ENCODE measurements at regions not wholly inside any gene's neighbourhood (a gene's known extent, or its start where the extent isn't known, plus 50 kb on each side); places are given as distances from the start of the nearest gene placed in this dataset.

GRCh38 chr4:157575339-157575738, 354.8 kb downstream of the GRIA2 start:
- H3K27ac ChIP-seq (ENCODE audit: low read length) = no peak overlapping the region
- WGBS (ENCODE audit: insufficient coverage, low lambda C conversion rate) = no CpG with 5 or more reads among the region's 8 CpGs
- H3K4me1 ChIP-seq (ENCODE audit: control insufficient read depth, insufficient read depth, low read length) = no peaks in the 10 kb centered on the region
- H3K27me3 ChIP-seq (ENCODE audit: control insufficient read depth, insufficient read depth, low read length) = no peaks in the 10 kb centered on the region
- no peak overlapping the region for H3K4me3 ChIP-seq (ENCODE audit: low read length)
- no peaks in the 10 kb centered on the region for H3K36me3 ChIP-seq (ENCODE audit: control insufficient read depth, insufficient read depth, low read length)
- peaks cover 2% of the 10 kb centered on the region for H3K9me3 ChIP-seq (ENCODE audit: control insufficient read depth, low read depth, low read length)
- no peak for DNase-seq

- no peak for DNase-seq
- Histone ChIP-seq H3K27me3 (ENCODE audit: control insufficient read depth, insufficient read depth, low read length) (no peaks in the 10 kb centered on the region), H3K9me3 (ENCODE audit: control insufficient read depth, low read depth, low read length) (peaks cover 2% of the 10 kb centered on the region), H3K4me1 (ENCODE audit: control insufficient read depth, insufficient read depth, low read length) (no peaks in the 10 kb centered on the region), H3K4me3 (ENCODE audit: low read length) (no peak overlapping the region), H3K27ac (ENCODE audit: low read length) (no peak overlapping the region), H3K36me3 (ENCODE audit: control insufficient read depth, insufficient read depth, low read length) (no peaks in the 10 kb centered on the region)
- no CpG with 5 or more reads among the region's 7 CpGs for WGBS (ENCODE audit: insufficient coverage, low lambda C conversion rate)
Observed at GRCh38 chr4:157574606-157575005, 354.1 kb downstream of the GRIA2 start.

- no peak overlapping the region for H3K4me3 ChIP-seq (ENCODE audit: low read length)
- 88% methylated on average over 1 of the region's 3 CpGs for WGBS (ENCODE audit: insufficient coverage, low lambda C conversion rate)
Observed at GRCh38 chr4:157572951-157573350, 352.4 kb downstream of the GRIA2 start.

GRCh38 chr4:157572284-157572683, 351.8 kb downstream of the GRIA2 start:
- H3K27me3 ChIP-seq (ENCODE audit: control insufficient read depth, insufficient read depth, low read length) = no peaks in the 10 kb centered on the region
- no peaks in the 10 kb centered on the region for H3K4me1 ChIP-seq (ENCODE audit: control insufficient read depth, insufficient read depth, low read length)
- 90% methylated on average over 2 of the region's 2 CpGs for WGBS (ENCODE audit: insufficient coverage, low lambda C conversion rate)
- no peak for DNase-seq
- H3K9me3 ChIP-seq (ENCODE audit: control insufficient read depth, low read depth, low read length) = peaks cover 2% of the 10 kb centered on the region
- H3K27ac ChIP-seq (ENCODE audit: low read length) = no peak overlapping the region
- H3K4me3 ChIP-seq (ENCODE audit: low read length) = no peak overlapping the region
- H3K36me3 ChIP-seq (ENCODE audit: control insufficient read depth, insufficient read depth, low read length) = no peaks in the 10 kb centered on the region

More at GRCh38 chr4:157572951-157573350, 352.4 kb downstream of the GRIA2 start:
- Histone ChIP-seq H3K27ac (ENCODE audit: low read length) (no peak overlapping the region), H3K36me3 (ENCODE audit: control insufficient read depth, insufficient read depth, low read length) (no peaks in the 10 kb centered on the region), H3K27me3 (ENCODE audit: control insufficient read depth, insufficient read depth, low read length) (no peaks in the 10 kb centered on the region), H3K9me3 (ENCODE audit: control insufficient read depth, low read depth, low read length) (peaks cover 2% of the 10 kb centered on the region), H3K4me1 (ENCODE audit: control insufficient read depth, insufficient read depth, low read length) (no peaks in the 10 kb centered on the region)
- DNase-seq = no peak

- Histone ChIP-seq H3K36me3 (ENCODE audit: control insufficient read depth, insufficient read depth, low read length) (no peaks in the 10 kb centered on the region), H3K27me3 (ENCODE audit: control insufficient read depth, insufficient read depth, low read length) (no peaks in the 10 kb centered on the region), H3K9me3 (ENCODE audit: control insufficient read depth, low read depth, low read length) (no peaks in the 10 kb centered on the region), H3K4me1 (ENCODE audit: control insufficient read depth, insufficient read depth, low read length) (no peaks in the 10 kb centered on the region), H3K4me3 (ENCODE audit: low read length) (no peak overlapping the region), H3K27ac (ENCODE audit: low read length) (no peak overlapping the region)
- no peak for DNase-seq
- no CpG with 5 or more reads among the region's 2 CpGs for WGBS (ENCODE audit: insufficient coverage, low lambda C conversion rate)
Observed at GRCh38 chr4:157564771-157565170, 344.2 kb downstream of the GRIA2 start.

GRCh38 chr4:157564218-157564617, 343.7 kb downstream of the GRIA2 start:
- no peaks in the 10 kb centered on the region for H3K36me3 ChIP-seq (ENCODE audit: control insufficient read depth, insufficient read depth, low read length)
- no peaks in the 10 kb centered on the region for H3K9me3 ChIP-seq (ENCODE audit: control insufficient read depth, low read depth, low read length)
- no CpG with 5 or more reads among the region's 2 CpGs for WGBS (ENCODE audit: insufficient coverage, low lambda C conversion rate)
- no peak for DNase-seq
- H3K4me3 ChIP-seq (ENCODE audit: low read length) = no peak overlapping the region
- H3K4me1 ChIP-seq (ENCODE audit: control insufficient read depth, insufficient read depth, low read length) = no peaks in the 10 kb centered on the region
- no peaks in the 10 kb centered on the region for H3K27me3 ChIP-seq (ENCODE audit: control insufficient read depth, insufficient read depth, low read length)
- no peak overlapping the region for H3K27ac ChIP-seq (ENCODE audit: low read length)

GRCh38 chr4:157558016-157558415, 337.5 kb downstream of the GRIA2 start:
- no peak overlapping the region for H3K27ac ChIP-seq (ENCODE audit: low read length)
- H3K27me3 ChIP-seq (ENCODE audit: control insufficient read depth, insufficient read depth, low read length) = no peaks in the 10 kb centered on the region
- no peak overlapping the region for H3K4me3 ChIP-seq (ENCODE audit: low read length)
- WGBS (ENCODE audit: insufficient coverage, low lambda C conversion rate) = no CpG with 5 or more reads among the region's 2 CpGs
- no peaks in the 10 kb centered on the region for H3K9me3 ChIP-seq (ENCODE audit: control insufficient read depth, low read depth, low read length)
- no peaks in the 10 kb centered on the region for H3K36me3 ChIP-seq (ENCODE audit: control insufficient read depth, insufficient read depth, low read length)
- H3K4me1 ChIP-seq (ENCODE audit: control insufficient read depth, insufficient read depth, low read length) = no peaks in the 10 kb centered on the region
- DNase-seq = no peak

GRCh38 chr4:157550028-157550427, 329.5 kb downstream of the GRIA2 start:
- no peak overlapping the region for H3K4me3 ChIP-seq (ENCODE audit: low read length)
- H3K27ac ChIP-seq (ENCODE audit: low read length) = no peak overlapping the region
- WGBS (ENCODE audit: insufficient coverage, low lambda C conversion rate) = no CpG with 5 or more reads among the region's 5 CpGs
- H3K36me3 ChIP-seq (ENCODE audit: control insufficient read depth, insufficient read depth, low read length) = no peaks in the 10 kb centered on the region
- H3K9me3 ChIP-seq (ENCODE audit: control insufficient read depth, low read depth, low read length) = no peaks in the 10 kb centered on the region
- DNase-seq = no peak
- no peaks in the 10 kb centered on the region for H3K27me3 ChIP-seq (ENCODE audit: control insufficient read depth, insufficient read depth, low read length)
- H3K4me1 ChIP-seq (ENCODE audit: control insufficient read depth, insufficient read depth, low read length) = no peaks in the 10 kb centered on the region

- Histone ChIP-seq H3K4me1 (ENCODE audit: control insufficient read depth, insufficient read depth, low read length) (no peaks in the 10 kb centered on the region), H3K27ac (ENCODE audit: low read length) (no peak overlapping the region), H3K27me3 (ENCODE audit: control insufficient read depth, insufficient read depth, low read length) (no peaks in the 10 kb centered on the region), H3K36me3 (ENCODE audit: control insufficient read depth, insufficient read depth, low read length) (no peaks in the 10 kb centered on the region), H3K4me3 (ENCODE audit: low read length) (no peak overlapping the region), H3K9me3 (ENCODE audit: control insufficient read depth, low read depth, low read length) (peaks cover 15% of the 10 kb centered on the region)
- DNase-seq = no peak
- no CpG with 5 or more reads among the region's 1 CpG for WGBS (ENCODE audit: insufficient coverage, low lambda C conversion rate)
Observed at GRCh38 chr4:157527954-157528353, 307.4 kb downstream of the GRIA2 start.

GRCh38 chr4:157521906-157522305, 301.4 kb downstream of the GRIA2 start:
- no peaks in the 10 kb centered on the region for H3K9me3 ChIP-seq (ENCODE audit: control insufficient read depth, low read depth, low read length)
- H3K4me3 ChIP-seq (ENCODE audit: low read length) = no peak overlapping the region
- no peaks in the 10 kb centered on the region for H3K27me3 ChIP-seq (ENCODE audit: control insufficient read depth, insufficient read depth, low read length)
- no CpG with 5 or more reads among the region's 2 CpGs for WGBS (ENCODE audit: insufficient coverage, low lambda C conversion rate)
- H3K36me3 ChIP-seq (ENCODE audit: control insufficient read depth, insufficient read depth, low read length) = no peaks in the 10 kb centered on the region
- no peak for DNase-seq
- no peak overlapping the region for H3K27ac ChIP-seq (ENCODE audit: low read length)
- no peaks in the 10 kb centered on the region for H3K4me1 ChIP-seq (ENCODE audit: control insufficient read depth, insufficient read depth, low read length)

- Histone ChIP-seq H3K27ac (ENCODE audit: low read length) (no peak overlapping the region), H3K4me3 (ENCODE audit: low read length) (no peak overlapping the region), H3K4me1 (ENCODE audit: control insufficient read depth, insufficient read depth, low read length) (no peaks in the 10 kb centered on the region), H3K36me3 (ENCODE audit: control insufficient read depth, insufficient read depth, low read length) (no peaks in the 10 kb centered on the region), H3K27me3 (ENCODE audit: control insufficient read depth, insufficient read depth, low read length) (no peaks in the 10 kb centered on the region), H3K9me3 (ENCODE audit: control insufficient read depth, low read depth, low read length) (no peaks in the 10 kb centered on the region)
- DNase-seq = no peak
- no CpG with 5 or more reads among the region's 3 CpGs for WGBS (ENCODE audit: insufficient coverage, low lambda C conversion rate)
Observed at GRCh38 chr4:157514711-157515110, 294.2 kb downstream of the GRIA2 start.

All from large intestine (tissue), 3 donors.